ENCODE measurements at regions not wholly inside any gene's neighbourhood (a gene's known extent, or its start where the extent isn't known, plus 50 kb on each side); places are given as distances from the start of the nearest gene placed in this dataset.
A peak's percentile ranks its signal among the peaks of the same experiment; 100 is the strongest.

GRCh38 chr1:194309269-194309668 lies 1122.9 kb upstream of the B3GALT2 start:
- no peak for DNase-seq
- in situ Hi-C loops (cut with HindIII; ENCODE audit: low pct_ligation_motif_present, low pct_unique_long_range_greater_than_20kb, low sequenced_read_pairs) = no loop called here

- in situ Hi-C loops (cut with HindIII; ENCODE audit: low pct_ligation_motif_present, low pct_unique_long_range_greater_than_20kb, low sequenced_read_pairs) = no loop called here
Observed at GRCh38 chr1:194300776-194301175, 1114.4 kb upstream of the B3GALT2 start.

GRCh38 chr1:194300340-194300739 lies 1113.9 kb upstream of the B3GALT2 start:
- in situ Hi-C loops (cut with HindIII; ENCODE audit: low pct_ligation_motif_present, low pct_unique_long_range_greater_than_20kb, low sequenced_read_pairs) = no loop called here
- DNase-seq = no peak

More at GRCh38 chr1:194300776-194301175, 1114.4 kb upstream of the B3GALT2 start:
- DNase-seq = no peak

- no peak for DNase-seq
- in situ Hi-C loops (cut with HindIII; ENCODE audit: low pct_ligation_motif_present, low pct_unique_long_range_greater_than_20kb, low sequenced_read_pairs) = no loop called here
Observed at GRCh38 chr1:194298007-194298598, 1111.7 kb upstream of the B3GALT2 start.

GRCh38 chr1:194297094-194297493 lies 1110.7 kb upstream of the B3GALT2 start:
- no peak for DNase-seq
- in situ Hi-C loops (cut with HindIII; ENCODE audit: low pct_ligation_motif_present, low pct_unique_long_range_greater_than_20kb, low sequenced_read_pairs) = no loop called here

- DNase-seq = no peak
- in situ Hi-C loops (cut with HindIII; ENCODE audit: low pct_ligation_motif_present, low pct_unique_long_range_greater_than_20kb, low sequenced_read_pairs) = no loop called here
Observed at GRCh38 chr1:194296201-194296600, 1109.8 kb upstream of the B3GALT2 start.

- peak; percentile 62 for DNase-seq
- in situ Hi-C loops (cut with HindIII; ENCODE audit: low pct_ligation_motif_present, low pct_unique_long_range_greater_than_20kb, low sequenced_read_pairs) = no loop called here
Observed at GRCh38 chr1:194295685-194296084, 1109.3 kb upstream of the B3GALT2 start.

GRCh38 chr1:194293851-194294405 lies 1107.5 kb upstream of the B3GALT2 start:
- in situ Hi-C loops (cut with HindIII; ENCODE audit: low pct_ligation_motif_present, low pct_unique_long_range_greater_than_20kb, low sequenced_read_pairs) = no loop called here
- no peak for DNase-seq

- no peak for DNase-seq
- in situ Hi-C loops (cut with HindIII; ENCODE audit: low pct_ligation_motif_present, low pct_unique_long_range_greater_than_20kb, low sequenced_read_pairs) = no loop called here
Observed at GRCh38 chr1:194292966-194293365, 1106.6 kb upstream of the B3GALT2 start.

- in situ Hi-C loops (cut with HindIII; ENCODE audit: low pct_ligation_motif_present, low pct_unique_long_range_greater_than_20kb, low sequenced_read_pairs) = no loop called here
- DNase-seq = no peak
Observed at GRCh38 chr1:194289569-194290266, 1103.3 kb upstream of the B3GALT2 start.

GRCh38 chr1:194288238-194288637 lies 1101.8 kb upstream of the B3GALT2 start:
- in situ Hi-C loops (cut with HindIII; ENCODE audit: low pct_ligation_motif_present, low pct_unique_long_range_greater_than_20kb, low sequenced_read_pairs) = no loop called here
- no peak for DNase-seq

- no peak for DNase-seq
- in situ Hi-C loops (cut with HindIII; ENCODE audit: low pct_ligation_motif_present, low pct_unique_long_range_greater_than_20kb, low sequenced_read_pairs) = no loop called here
Observed at GRCh38 chr1:194281376-194281775, 1095.0 kb upstream of the B3GALT2 start.

- in situ Hi-C loops (cut with HindIII; ENCODE audit: low pct_ligation_motif_present, low pct_unique_long_range_greater_than_20kb, low sequenced_read_pairs) = no loop called here
Observed at GRCh38 chr1:194280463-194280862, 1094.0 kb upstream of the B3GALT2 start.

GRCh38 chr1:194279975-194280374 lies 1093.6 kb upstream of the B3GALT2 start:
- in situ Hi-C loops (cut with HindIII; ENCODE audit: low pct_ligation_motif_present, low pct_unique_long_range_greater_than_20kb, low sequenced_read_pairs) = no loop called here

More at GRCh38 chr1:194280463-194280862, 1094.0 kb upstream of the B3GALT2 start:
- DNase-seq = no peak

GRCh38 chr1:194277927-194278326 lies 1091.5 kb upstream of the B3GALT2 start:
- in situ Hi-C loops (cut with HindIII; ENCODE audit: low pct_ligation_motif_present, low pct_unique_long_range_greater_than_20kb, low sequenced_read_pairs) = no loop called here
- DNase-seq = no peak

More at GRCh38 chr1:194279975-194280374, 1093.6 kb upstream of the B3GALT2 start:
- no peak for DNase-seq

- in situ Hi-C loops (cut with HindIII; ENCODE audit: low pct_ligation_motif_present, low pct_unique_long_range_greater_than_20kb, low sequenced_read_pairs) = no loop called here
- DNase-seq = no peak
Observed at GRCh38 chr1:194273660-194274059, 1087.2 kb upstream of the B3GALT2 start.

- in situ Hi-C loops (cut with HindIII; ENCODE audit: low pct_ligation_motif_present, low pct_unique_long_range_greater_than_20kb, low sequenced_read_pairs) = no loop called here
- no peak for DNase-seq
Observed at GRCh38 chr1:194268839-194269238, 1082.4 kb upstream of the B3GALT2 start.

GRCh38 chr1:194267021-194267420 lies 1080.6 kb upstream of the B3GALT2 start:
- no peak for DNase-seq
- in situ Hi-C loops (cut with HindIII; ENCODE audit: low pct_ligation_motif_present, low pct_unique_long_range_greater_than_20kb, low sequenced_read_pairs) = no loop called here

GRCh38 chr1:194256010-194256409 lies 1069.6 kb upstream of the B3GALT2 start:
- in situ Hi-C loops (cut with HindIII; ENCODE audit: low pct_ligation_motif_present, low pct_unique_long_range_greater_than_20kb, low sequenced_read_pairs) = no loop called here

GRCh38 chr1:194252199-194252598 lies 1065.8 kb upstream of the B3GALT2 start:
- in situ Hi-C loops (cut with HindIII; ENCODE audit: low pct_ligation_motif_present, low pct_unique_long_range_greater_than_20kb, low sequenced_read_pairs) = no loop called here
- DNase-seq = no peak

More at GRCh38 chr1:194256010-194256409, 1069.6 kb upstream of the B3GALT2 start:
- no peak for DNase-seq
